Kidney (tissue), 13 donors: ENCODE measurements at regions not wholly inside any gene's neighbourhood (a gene's known extent, or its start where the extent isn't known, plus 50 kb on each side); places are given as distances from the start of the nearest gene placed in this dataset.

Experiments
- DNase-seq, 5 donors: peaks; one replicate each; pipeline ENCODE4 v3.0.0-alpha.2; 2013 to 2020
- FAIRE-seq: peaks from 2 replicates; lab custom pipeline; 2012; peaks lifted over from hg19 to GRCh38; lab: Jason Lieb, UNC
- H3K27ac ChIP-seq, 2 donors: one replicate each; pipeline ENCODE4 v1.7.0; 2013; ENCODE audit warnings: low read depth in 2 of 2, low read length in 2 of 2, inconsistent platforms in 1 of 2
- H3K27me3 ChIP-seq: one replicate; pipeline ENCODE4 v1.7.1; 2013; ENCODE audit warnings: low read length, inconsistent platforms; ENCODE audit not compliant: control insufficient read depth, insufficient read depth
- H3K36me3 ChIP-seq, 3 donors: one replicate each; pipeline versions ENCODE4 v1.7.0 to v1.7.1; 2013; ENCODE audit warnings: low read length in 3 of 3, control low read depth in 1 of 3, inconsistent platforms in 1 of 3; ENCODE audit not compliant: insufficient read depth in 3 of 3, control insufficient read depth in 2 of 3
- H3K4me1 ChIP-seq, 3 donors: one replicate each; pipeline versions ENCODE4 v1.7.0 to v1.7.1; 2013; ENCODE audit warnings: low read length in 3 of 3, inconsistent platforms in 1 of 3, low read depth in 1 of 3; ENCODE audit not compliant: control insufficient read depth in 2 of 3, insufficient read depth in 2 of 3
- H3K4me3 ChIP-seq, 3 donors: one replicate each; pipeline versions ENCODE4 v1.7.0 to v1.8.1; 2013; ENCODE audit warnings: low read length in 3 of 3, control low read depth in 1 of 3, inconsistent platforms in 1 of 3
- H3K9ac ChIP-seq, 3 donors: one replicate each; pipeline versions ENCODE4 v1.7.0 to v1.7.1; 2013; ENCODE audit warnings: low read length in 3 of 3, control low read depth in 1 of 3, inconsistent platforms in 1 of 3
- H3K9me3 ChIP-seq, 3 donors: one replicate each; pipeline versions ENCODE4 v1.7.0 to v1.7.1; 2013; ENCODE audit warnings: low read length in 3 of 3, control low read depth in 1 of 3, inconsistent platforms in 1 of 3; ENCODE audit not compliant: control insufficient read depth in 2 of 3, insufficient read depth in 1 of 3
- CTCF ChIP-seq: IDR thresholded peaks from 3 replicates; pipeline ENCODE4 v1.5.1; 2012; ENCODE audit warnings: mild to moderate bottlenecking, moderate library complexity, borderline replicate concordance; ENCODE audit not compliant: insufficient read depth; ENCODE audit errors: extremely low read depth
- intact Hi-C: fragments of 100-400 bp; cut with DNase I; formaldehyde crosslinking; loops from one replicate; pipeline ENCODE4 v1.11.1; 2022
- donor health status: control.
- donor health status: control.
- donor health status: control.
- donor health status: control.
- donor health status: control.
- donor health status: DM: yes; HTN: yes; CAD: no.
- donor health status: Normal renal cell carcinoma (clear cell type).

GRCh38 chr2:239669899-239670460 lies 269.2 kb upstream of the HDAC4 start:
- intact Hi-C loops = no loop called here
- H3K4me1 ChIP-seq = no peaks in the 10 kb centered on the region
- H3K27ac ChIP-seq = no peak overlapping the region
- no peak for FAIRE-seq
- no peak for TF ChIP-seq CTCF
- no peak overlapping the region for H3K4me3 ChIP-seq
- H3K27me3 ChIP-seq = no peaks in the 10 kb centered on the region
- no peaks in the 10 kb centered on the region for H3K9me3 ChIP-seq
- H3K9ac ChIP-seq = no peak overlapping the region
- H3K36me3 ChIP-seq = no peaks in the 10 kb centered on the region
- DNase-seq = no peak

- Histone ChIP-seq H3K9ac (no peak overlapping the region), H3K36me3 (no peaks in the 10 kb centered on the region), H3K4me3 (no peak overlapping the region), H3K9me3 (no peaks in the 10 kb centered on the region), H3K27me3 (no peaks in the 10 kb centered on the region), H3K4me1 (no peaks in the 10 kb centered on the region), H3K27ac (no peak overlapping the region)
- FAIRE-seq (no peak), DNase-seq (no peak)
- intact Hi-C loops = no loop called here
- no peak for TF ChIP-seq CTCF
Measured at GRCh38 chr2:239669181-239669898, 268.5 kb upstream of the HDAC4 start.

- no peak for FAIRE-seq
- no peak overlapping the region for H3K4me3 ChIP-seq
- DNase-seq = no peak
- no peaks in the 10 kb centered on the region for H3K4me1 ChIP-seq
- no peaks in the 10 kb centered on the region for H3K27me3 ChIP-seq
- H3K27ac ChIP-seq = no peak overlapping the region
- no peaks in the 10 kb centered on the region for H3K36me3 ChIP-seq
- H3K9ac ChIP-seq = no peak overlapping the region
- intact Hi-C loops = no loop called here
- no peaks in the 10 kb centered on the region for H3K9me3 ChIP-seq
- no peak for TF ChIP-seq CTCF
Measured at GRCh38 chr2:239668651-239669050, 267.8 kb upstream of the HDAC4 start.

- Histone ChIP-seq H3K4me1 (no peaks in the 10 kb centered on the region), H3K4me3 (no peak overlapping the region), H3K27ac (no peak overlapping the region), H3K9ac (no peak overlapping the region), H3K36me3 (no peaks in the 10 kb centered on the region), H3K9me3 (no peaks in the 10 kb centered on the region), H3K27me3 (no peaks in the 10 kb centered on the region)
- TF ChIP-seq CTCF = no peak
- FAIRE-seq (no peak), DNase-seq (no peak)
- intact Hi-C loops = no loop called here
Measured at GRCh38 chr2:239668042-239668441, 267.2 kb upstream of the HDAC4 start.
